ENCODE measurements at regions not wholly inside any gene's neighbourhood (a gene's known extent, or its start where the extent isn't known, plus 50 kb on each side); places are given as distances from the start of the nearest gene placed in this dataset.

DNA sequence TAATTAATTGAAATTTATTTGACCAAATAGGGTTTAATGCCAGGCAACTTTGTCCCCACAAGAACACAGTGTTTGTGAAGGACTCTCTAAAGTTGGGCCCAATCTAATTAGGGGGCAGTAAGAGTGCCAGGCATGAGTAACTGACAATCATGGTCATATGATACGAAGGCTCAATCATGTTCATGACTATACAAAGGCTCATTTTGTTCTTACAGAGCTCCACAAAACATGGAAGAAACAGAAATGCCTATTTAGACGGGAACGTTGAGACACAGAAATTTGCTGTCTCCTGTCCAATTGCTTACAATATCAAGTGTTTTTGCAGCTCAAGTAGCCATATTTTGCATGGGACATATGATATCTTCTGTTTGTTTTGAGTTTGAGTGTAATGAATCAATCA, 391.1 kb downstream of the SI start:
- dilution Hi-C loops (cut with MboI; ENCODE audit: extremely low pct_ligation_motif_present, low sequenced_read_pairs) = no loop called here
- no peak overlapping the region for H3K4me3 ChIP-seq (replicated peaks in 1 of 3; ENCODE audit: insufficient read depth in 1 of 3, low read depth in 1 of 3, low read length in 3 of 3)
- H3K9ac ChIP-seq (replicated peaks; ENCODE audit: extremely low read depth, insufficient read depth, low read length) = no peak overlapping the region
- H3K36me3 ChIP-seq (ENCODE audit: control insufficient read depth in 2 of 2, extremely low read depth in 1 of 2, insufficient read depth in 2 of 2, low read length in 2 of 2) = no peaks in the 10 kb centered on the region
- H4K20me1 ChIP-seq (replicated peaks; ENCODE audit: control insufficient read depth, extremely low read depth, insufficient read depth, low read length) = no peaks in the 10 kb centered on the region
- H3K9me1 ChIP-seq (replicated peaks; ENCODE audit: control insufficient read depth, extremely low read depth, insufficient read depth, low read length) = no peaks in the 10 kb centered on the region
- H3K9me3 ChIP-seq (replicated peaks; ENCODE audit: control insufficient read depth, insufficient read depth, low read length) = peaks cover 5% of the 10 kb centered on the region
- no peaks in the 10 kb centered on the region for H3K4me1 ChIP-seq (ENCODE audit: control insufficient read depth, extremely low read depth, insufficient read depth, low read length)
- no peaks in the 10 kb centered on the region for H3K27me3 ChIP-seq (ENCODE audit: control insufficient read depth in 2 of 2, insufficient read depth in 2 of 2, low read length in 2 of 2)
- no peak overlapping the region for H3K4me2 ChIP-seq (ENCODE audit: insufficient read depth, low read length)
- no peak overlapping the region for H2AFZ ChIP-seq (ENCODE audit: low read depth, low read length)
- FAIRE-seq (no peak), DNase-seq (ENCODE audit: low read depth, low spot score) (no peak)
- POLR2A ChIA-PET = no interaction called here
- BruUV-seq (replicated peaks) = no TSS peak
- no peaks in the 10 kb centered on the region for H3K79me2 ChIP-seq (ENCODE audit: control insufficient read depth, insufficient read depth, low read length)
- intact Hi-C loops (cut with micrococcal nuclease) = no loop called here
- TF ChIP-seq FOS (IDR thresholded peaks at IDR 0.05; ENCODE audit: borderline replicate concordance, insufficient read depth, low read length) = no peak
- TF ChIP-seq MYC (IDR thresholded peaks at IDR 0.05; ENCODE audit: low read depth, low read length) = no peak
- TF ChIP-seq, protein P1, sequence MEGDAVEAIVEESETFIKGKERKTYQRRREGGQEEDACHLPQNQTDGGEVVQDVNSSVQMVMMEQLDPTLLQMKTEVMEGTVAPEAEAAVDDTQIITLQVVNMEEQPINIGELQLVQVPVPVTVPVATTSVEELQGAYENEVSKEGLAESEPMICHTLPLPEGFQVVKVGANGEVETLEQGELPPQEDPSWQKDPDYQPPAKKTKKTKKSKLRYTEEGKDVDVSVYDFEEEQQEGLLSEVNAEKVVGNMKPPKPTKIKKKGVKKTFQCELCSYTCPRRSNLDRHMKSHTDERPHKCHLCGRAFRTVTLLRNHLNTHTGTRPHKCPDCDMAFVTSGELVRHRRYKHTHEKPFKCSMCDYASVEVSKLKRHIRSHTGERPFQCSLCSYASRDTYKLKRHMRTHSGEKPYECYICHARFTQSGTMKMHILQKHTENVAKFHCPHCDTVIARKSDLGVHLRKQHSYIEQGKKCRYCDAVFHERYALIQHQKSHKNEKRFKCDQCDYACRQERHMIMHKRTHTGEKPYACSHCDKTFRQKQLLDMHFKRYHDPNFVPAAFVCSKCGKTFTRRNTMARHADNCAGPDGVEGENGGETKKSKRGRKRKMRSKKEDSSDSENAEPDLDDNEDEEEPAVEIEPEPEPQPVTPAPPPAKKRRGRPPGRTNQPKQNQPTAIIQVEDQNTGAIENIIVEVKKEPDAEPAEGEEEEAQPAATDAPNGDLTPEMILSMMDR (IDR thresholded peaks at IDR 0.05; ENCODE audit: extremely low read depth in 1 of 2, insufficient read depth in 1 of 2, low read depth in 1 of 2, low read length in 2 of 2) = no peak
- no peak for TF ChIP-seq GATA2 (IDR thresholded peaks at IDR 0.05; ENCODE audit: insufficient read depth, insufficient read length, low read depth, low read length)
- H3K27ac ChIP-seq (ENCODE audit: insufficient read depth, low read depth, low read length) = no peak overlapping the region
- CTCF ChIA-PET = no interaction called here

GRCh38 chr3:164683489-164683888, 394.8 kb downstream of the SI start:
- dilution Hi-C loops (cut with MboI; ENCODE audit: extremely low pct_ligation_motif_present, low sequenced_read_pairs) (no loop called here), intact Hi-C loops (cut with micrococcal nuclease) (no loop called here)
- no peak for DNase-seq (ENCODE audit: low read depth, low spot score)
- H3K9ac ChIP-seq (replicated peaks; ENCODE audit: extremely low read depth, insufficient read depth, low read length) = no peak overlapping the region
- peaks cover 3% of the 10 kb centered on the region for H3K9me3 ChIP-seq (replicated peaks; ENCODE audit: control insufficient read depth, insufficient read depth, low read length)
- POLR2A ChIA-PET = no interaction called here
- TF ChIP-seq GATA2 (IDR thresholded peaks at IDR 0.05; ENCODE audit: insufficient read depth, insufficient read length, low read depth, low read length) (no peak), POLR2AphosphoS5 (IDR thresholded peaks at IDR 0.05; ENCODE audit: insufficient read depth, low read depth, low read length) (no peak)
- TF ChIP-seq, protein P2, sequence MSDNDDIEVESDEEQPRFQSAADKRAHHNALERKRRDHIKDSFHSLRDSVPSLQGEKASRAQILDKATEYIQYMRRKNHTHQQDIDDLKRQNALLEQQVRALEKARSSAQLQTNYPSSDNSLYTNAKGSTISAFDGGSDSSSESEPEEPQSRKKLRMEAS (IDR thresholded peaks at IDR 0.05; ENCODE audit: insufficient read depth, insufficient read length) = no peak
- H3K4me3 ChIP-seq (replicated peaks in 1 of 3; ENCODE audit: insufficient read depth in 1 of 3, low read depth in 1 of 3, low read length in 3 of 3) = no peak overlapping the region
- H3K27ac ChIP-seq (ENCODE audit: insufficient read depth, low read depth, low read length) = no peak overlapping the region
- H3K79me2 ChIP-seq (ENCODE audit: control insufficient read depth, insufficient read depth, low read length) = no peaks in the 10 kb centered on the region
- no peaks in the 10 kb centered on the region for H3K9me1 ChIP-seq (replicated peaks; ENCODE audit: control insufficient read depth, extremely low read depth, insufficient read depth, low read length)
- no peak overlapping the region for H3K4me2 ChIP-seq (ENCODE audit: insufficient read depth, low read length)
- H3K36me3 ChIP-seq (ENCODE audit: control insufficient read depth in 2 of 2, extremely low read depth in 1 of 2, insufficient read depth in 2 of 2, low read length in 2 of 2) = no peaks in the 10 kb centered on the region
- no peak for FAIRE-seq
- CTCF ChIA-PET = no interaction called here
- no peaks in the 10 kb centered on the region for H3K4me1 ChIP-seq (ENCODE audit: control insufficient read depth, extremely low read depth, insufficient read depth, low read length)
- H2AFZ ChIP-seq (ENCODE audit: low read depth, low read length) = no peak overlapping the region
- H3K27me3 ChIP-seq (ENCODE audit: control insufficient read depth in 2 of 2, insufficient read depth in 2 of 2, low read length in 2 of 2) = no peaks in the 10 kb centered on the region
- no TSS peak for BruUV-seq (replicated peaks)
- no peaks in the 10 kb centered on the region for H4K20me1 ChIP-seq (replicated peaks; ENCODE audit: control insufficient read depth, extremely low read depth, insufficient read depth, low read length)

Data from endothelial cell of umbilical vein (primary cell).